ENCODE measurements at regions not wholly inside any gene's neighbourhood (a gene's known extent, or its start where the extent isn't known, plus 50 kb on each side); places are given as distances from the start of the nearest gene placed in this dataset.

DNA sequence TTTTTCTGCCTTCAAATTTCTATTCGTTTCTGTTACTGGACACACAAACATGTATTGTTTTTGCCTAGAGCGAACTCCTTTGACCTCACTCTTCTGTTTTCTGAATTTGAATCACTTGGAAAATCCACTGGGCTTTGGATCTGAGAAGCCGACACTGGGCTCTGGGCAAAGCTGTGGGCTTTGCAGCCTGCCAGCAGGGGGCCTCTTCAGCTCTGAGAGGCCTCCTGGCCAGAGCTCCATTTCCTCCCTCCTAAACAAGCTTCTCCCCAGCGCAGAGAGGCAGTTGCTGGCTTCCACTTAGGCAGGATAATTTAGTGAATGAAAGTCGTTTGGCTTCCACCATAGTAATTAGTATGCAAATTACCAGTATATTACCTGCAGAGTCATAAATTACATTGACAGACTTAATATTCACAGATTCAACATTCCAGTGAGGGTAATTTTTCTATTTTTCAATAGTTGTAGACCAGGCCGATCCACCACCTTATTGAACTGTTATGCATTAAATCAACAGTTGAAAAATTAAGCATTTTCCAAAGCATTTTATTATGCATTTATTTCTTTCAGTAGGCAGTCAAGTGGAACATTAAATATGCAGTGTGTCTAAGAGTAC, 104.0 kb upstream of the ZNF366 start:
- Histone ChIP-seq H2BK15ac (ENCODE audit: low read length) (no peak overlapping the region), H3K27me3 (replicated peaks in 1 of 4; ENCODE audit: control insufficient read depth in 3 of 4, extremely low read depth in 1 of 4, insufficient read depth in 3 of 4, low read length in 3 of 4) (no peaks in the 10 kb centered on the region), H3K9me3 (ENCODE audit: insufficient read depth in 2 of 2, low read depth in 1 of 2, low read length in 1 of 2) (no peaks in the 10 kb centered on the region), H3K79me2 (ENCODE audit: control insufficient read depth in 1 of 2, insufficient read depth in 2 of 2, low read length in 2 of 2) (no peaks in the 10 kb centered on the region), H2BK5ac (ENCODE audit: low read depth, low read length) (no peak overlapping the region), H2AK5ac (ENCODE audit: low read depth, low read length) (no peak overlapping the region), H3K14ac (ENCODE audit: insufficient read length) (no peak overlapping the region), H3K4me3 (ENCODE audit: extremely low read depth in 1 of 4, insufficient read depth in 2 of 4, low read depth in 3 of 4, low read length in 4 of 4) (no peak overlapping the region), H2BK12ac (ENCODE audit: low read depth, low read length) (no peak overlapping the region), H3K23me2 (ENCODE audit: low read depth, low read length) (no peaks in the 10 kb centered on the region), H2BK20ac (ENCODE audit: low read length) (no peak overlapping the region), H4K5ac (ENCODE audit: insufficient read length, low read depth, low read length) (no peak overlapping the region), H3K79me1 (ENCODE audit: low read depth, low read length) (no peaks in the 10 kb centered on the region), H4K91ac (replicated peaks; ENCODE audit: insufficient read length, low read length) (no peak overlapping the region), H2AFZ (ENCODE audit: low read length) (no peak overlapping the region), H3K27ac (ENCODE audit: low read depth, low read length) (no peak overlapping the region), H3K4me1 (replicated peaks in 1 of 4; ENCODE audit: control insufficient read depth in 3 of 4, insufficient read depth in 4 of 4, low read length in 3 of 4) (no peaks in the 10 kb centered on the region), H3K18ac (ENCODE audit: extremely low read depth, low read length) (no peak overlapping the region), H4K8ac (ENCODE audit: extremely low read depth, insufficient read depth, low read length) (no peak overlapping the region), H4K20me1 (replicated peaks in 1 of 2; ENCODE audit: control insufficient read depth in 1 of 2, insufficient read depth in 2 of 2, low read length in 2 of 2) (no peaks in the 10 kb centered on the region), H3K4ac (replicated peaks; ENCODE audit: insufficient read length, low read depth, low read length) (no peak overlapping the region), H3K36me3 (ENCODE audit: control insufficient read depth in 2 of 4, insufficient read depth in 4 of 4, low read length in 3 of 4) (no peaks in the 10 kb centered on the region), H3K56ac (replicated peaks; ENCODE audit: insufficient read length, low read depth, low read length) (no peak overlapping the region), H3K4me2 (ENCODE audit: insufficient read depth in 1 of 2, low read depth in 2 of 2, low read length in 2 of 2) (no peak overlapping the region), H2BK120ac (replicated peaks; ENCODE audit: low read depth, low read length) (no peak overlapping the region), H3K23ac (ENCODE audit: insufficient read length) (no peak overlapping the region), H3K9ac (replicated peaks in 1 of 4; ENCODE audit: extremely low read depth in 1 of 4, low read depth in 3 of 4, low read length in 3 of 4) (no peak overlapping the region)
- TF ChIP-seq RAD21 (IDR thresholded peaks at IDR 0.05 in 1 of 2, conservative IDR thresholded peaks at IDR 0.05 in 1 of 2; ENCODE audit: low read depth in 2 of 2, low read length in 2 of 2) = peak; percentile 68 to 79
- TF ChIP-seq CBX5 (IDR thresholded peaks at IDR 0.05; ENCODE audit: low read depth, low read length) = no peak
- TF ChIP-seq, protein P1, sequence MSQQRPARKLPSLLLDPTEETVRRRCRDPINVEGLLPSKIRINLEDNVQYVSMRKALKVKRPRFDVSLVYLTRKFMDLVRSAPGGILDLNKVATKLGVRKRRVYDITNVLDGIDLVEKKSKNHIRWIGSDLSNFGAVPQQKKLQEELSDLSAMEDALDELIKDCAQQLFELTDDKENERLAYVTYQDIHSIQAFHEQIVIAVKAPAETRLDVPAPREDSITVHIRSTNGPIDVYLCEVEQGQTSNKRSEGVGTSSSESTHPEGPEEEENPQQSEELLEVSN (IDR thresholded peaks at IDR 0.05) = no peak
- TF ChIP-seq CTCF (IDR thresholded peaks at IDR 0.05; ENCODE audit: control extremely low read depth in 1 of 3, insufficient read depth in 1 of 3, low read depth in 1 of 3, low read length in 3 of 3) = peak; percentile 59 to 71 (median 69)
- no peak for TF ChIP-seq KDM5A (IDR thresholded peaks at IDR 0.05; ENCODE audit: low read length)
- DNase-seq (ENCODE audit: low read depth in 1 of 2, low spot score in 2 of 2) (peak; percentile 39 to 67), FAIRE-seq (peak; percentile 81)
- 49% methylated on average over 6 of the region's 6 CpGs; no CpG with 5 or more reads in 1 of the 2 experiments for WGBS, 2 experiments (ENCODE audit: extremely low coverage in 1 of 2, insufficient coverage in 1 of 2, insufficient read length in 1 of 2, insufficient replicate concordance in 2 of 2, low coverage in 1 of 2, low lambda C conversion rate in 2 of 2, missing lambda C conversion rate in 1 of 2)
- POLR2A ChIA-PET (ENCODE audit: partially characterized antibody) = interaction anchor here (0.7 to 1.2 kb wide), 2 partner anchors 11 to 19 kb away, joined by 3 read pairs; no protein-coding TSS in a partner anchor
- CTCF ChIA-PET (ENCODE audit: partially characterized antibody) = interaction anchor here (0.7 to 3.5 kb wide), 25 partner anchors 8 to 557 kb away, joined by 3 to 25 read pairs (median 4); partner anchors contain the start of gene TNPO1

Data from H1 (cell line).